Liver (tissue), 8 donors: ENCODE measurements at regions not wholly inside any gene's neighbourhood (a gene's known extent, or its start where the extent isn't known, plus 50 kb on each side); places are given as distances from the start of the nearest gene placed in this dataset.

Source experiments
- DNase-seq: peaks from one replicate; pipeline ENCODE4 v3.0.0-alpha.2; 2017; ENCODE audit warnings: low spot score
- H3K27ac ChIP-seq, 2 donors: one replicate each; pipeline ENCODE4 v1.7.0; 2013; ENCODE audit warnings: inconsistent platforms in 2 of 2, low read length in 2 of 2, control low read depth in 1 of 2, low read depth in 1 of 2, mild to moderate bottlenecking in 1 of 2
- H3K27me3 ChIP-seq, 4 donors: one replicate each; pipeline versions ENCODE4 v1.6.1 to v1.7.0; 2013; ENCODE audit warnings: low read length in 3 of 4, inconsistent platforms in 1 of 4, mild to moderate bottlenecking in 1 of 4, moderate library complexity in 1 of 4; ENCODE audit not compliant: control insufficient read depth in 4 of 4, insufficient read depth in 4 of 4
- H3K36me3 ChIP-seq, 4 donors: one replicate each; pipeline versions ENCODE4 v1.6.1 to v1.7.0; 2013; ENCODE audit warnings: low read length in 3 of 4, mild to moderate bottlenecking in 3 of 4, low read depth in 1 of 4, moderate library complexity in 1 of 4; ENCODE audit not compliant: control insufficient read depth in 4 of 4, insufficient read depth in 3 of 4
- H3K4me1 ChIP-seq, 4 donors: one replicate each; pipeline versions ENCODE4 v1.6.1 to v1.7.0; 2013; ENCODE audit warnings: low read length in 3 of 4, mild to moderate bottlenecking in 3 of 4, moderate library complexity in 1 of 4; ENCODE audit not compliant: control insufficient read depth in 4 of 4, insufficient read depth in 4 of 4
- H3K4me3 ChIP-seq, 3 donors: one replicate each; pipeline versions ENCODE4 v1.6.1 to v1.7.0; 2013; ENCODE audit warnings: low read length in 3 of 3, control low read depth in 1 of 3, low read depth in 1 of 3, mild to moderate bottlenecking in 1 of 3
- H3K9ac ChIP-seq, 2 donors: one replicate each; pipeline ENCODE4 v1.7.0; 2013; ENCODE audit warnings: low read length in 2 of 2, mild to moderate bottlenecking in 2 of 2, moderate library complexity in 2 of 2, control low read depth in 1 of 2, low read depth in 1 of 2
- H3K9me3 ChIP-seq, 4 donors: one replicate each; pipeline versions ENCODE4 v1.6.1 to v1.7.0; 2013; ENCODE audit warnings: low read length in 3 of 4; ENCODE audit not compliant: control insufficient read depth in 4 of 4
- EGR1 ChIP-seq, 2 donors: IDR thresholded peaks; 2 replicates each; pipeline ENCODE4 v1.6.1; 2016 to 2018; ENCODE audit warnings: antibody characterized with exemption in 2 of 2, low read depth in 2 of 2
- FOXA1 ChIP-seq: IDR thresholded peaks from 2 replicates; pipeline ENCODE4 v1.6.1; 2016; ENCODE audit warnings: antibody characterized with exemption
- FOXA2 ChIP-seq: IDR thresholded peaks from 2 replicates; pipeline ENCODE4 v1.6.1; 2016; ENCODE audit warnings: antibody characterized with exemption
- GABPA ChIP-seq, 2 donors: IDR thresholded peaks in 1 of 2; conservative IDR thresholded peaks in 1 of 2; 2 replicates each; pipeline ENCODE4 v1.6.1; 2016; ENCODE audit warnings: antibody characterized with exemption in 2 of 2, mild to moderate bottlenecking in 1 of 2, moderate library complexity in 1 of 2
- HNF4A ChIP-seq, 2 donors: conservative IDR thresholded peaks; 2 replicates each; pipeline ENCODE4 v1.6.1; 2016; ENCODE audit warnings: antibody characterized with exemption in 2 of 2, mild to moderate bottlenecking in 2 of 2
- HNF4G ChIP-seq: IDR thresholded peaks from 2 replicates; pipeline ENCODE4 v1.6.1; 2016; ENCODE audit warnings: antibody characterized with exemption
- JUND ChIP-seq, 2 donors: IDR thresholded peaks; 2 replicates each; pipeline ENCODE4 v1.6.1; 2016; ENCODE audit warnings: antibody characterized with exemption in 2 of 2
- NR2F2 ChIP-seq: IDR thresholded peaks from 2 replicates; pipeline ENCODE4 v1.6.1; 2016; ENCODE audit warnings: antibody characterized with exemption
- RAD21 ChIP-seq, 2 donors: IDR thresholded peaks; 2 replicates each; pipeline ENCODE4 v1.6.1; 2016; ENCODE audit warnings: antibody characterized with exemption in 2 of 2, mild to moderate bottlenecking in 2 of 2
- REST ChIP-seq: IDR thresholded peaks from 2 replicates; pipeline ENCODE4 v1.6.1; 2016; ENCODE audit warnings: antibody characterized with exemption, mild to moderate bottlenecking
- RXRA ChIP-seq, 2 donors: IDR thresholded peaks; 2 replicates each; pipeline ENCODE4 v1.6.1; 2017 to 2018; ENCODE audit warnings: antibody characterized with exemption in 2 of 2, mild to moderate bottlenecking in 1 of 2
- SP1 ChIP-seq: IDR thresholded peaks from 2 replicates; pipeline ENCODE4 v1.6.1; 2018; ENCODE audit warnings: antibody characterized with exemption, mild to moderate bottlenecking
- TAF1 ChIP-seq: conservative IDR thresholded peaks from 2 replicates; pipeline ENCODE4 v1.6.1; 2016; ENCODE audit warnings: antibody characterized with exemption, mild to moderate bottlenecking
- YY1 ChIP-seq: IDR thresholded peaks from 2 replicates; pipeline ENCODE4 v1.6.1; 2016; ENCODE audit warnings: antibody characterized with exemption, mild to moderate bottlenecking
- WGBS: extraction: QIAGEN DNeasy Blood & Tissue Kit; methylation state at CpG from one replicate; pipeline ENCODE4 v1.1.7; 2013; 5-methylcytosine and 5-hydroxymethylcytosine counted together
- TF ChIP-seq, protein P1 (sequence below): IDR thresholded peaks from 2 replicates; pipeline ENCODE4 v1.6.1; 2016; ENCODE audit warnings: antibody characterized with exemption
- TF ChIP-seq, protein P2 (sequence below): IDR thresholded peaks from 2 replicates; pipeline ENCODE4 v1.6.1; 2016; ENCODE audit warnings: antibody characterized with exemption
- TF ChIP-seq, protein P3 (sequence below): fragments of 150-350 bp; IDR thresholded peaks from 2 replicates; pipeline ENCODE4 v1.5.1; 2017; ENCODE audit warnings: improper control_type of control experiment, low read depth, low read length; ENCODE audit not compliant: missing input control
- donor health status: healthy.
- donor health status: healthy.
- donor health status: healthy.
- donor health status: healthy.
- donor health status: healthy.

DNA sequence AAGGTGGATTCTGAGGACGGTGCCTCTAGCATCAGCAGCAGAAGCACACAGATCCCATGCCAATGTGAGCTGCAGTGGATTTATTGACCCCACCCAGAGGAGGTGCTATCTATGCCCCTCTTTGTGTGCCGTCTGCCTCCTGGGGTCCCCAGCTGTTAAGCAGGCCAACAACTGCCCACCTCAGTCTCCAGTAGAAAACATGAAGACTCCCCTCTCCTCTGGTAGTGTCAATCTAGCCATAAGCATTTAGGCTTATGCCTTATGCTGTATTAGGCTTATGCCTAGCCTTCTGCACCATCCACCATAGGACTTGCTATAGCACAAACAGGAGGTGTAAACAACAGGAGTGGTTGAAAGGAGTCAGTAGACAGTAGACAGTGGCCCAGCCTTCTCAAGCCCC lies 417.9 kb upstream of the C16orf82 start:
- H3K9ac ChIP-seq, result no peak overlapping the region
- TF ChIP-seq RAD21 (IDR thresholded peaks at IDR 0.05) (no peak), SP1 (no peak), HNF4G (no peak), EGR1 (IDR thresholded peaks at IDR 0.05; ENCODE audit: low read depth in 2 of 2) (no peak), YY1 (no peak), GABPA (IDR thresholded peaks at IDR 0.05 in 1 of 2, conservative IDR thresholded peaks at IDR 0.05 in 1 of 2) (no peak), HNF4A (conservative IDR thresholded peaks at IDR 0.05) (no peak)
- TF ChIP-seq, protein P1, sequence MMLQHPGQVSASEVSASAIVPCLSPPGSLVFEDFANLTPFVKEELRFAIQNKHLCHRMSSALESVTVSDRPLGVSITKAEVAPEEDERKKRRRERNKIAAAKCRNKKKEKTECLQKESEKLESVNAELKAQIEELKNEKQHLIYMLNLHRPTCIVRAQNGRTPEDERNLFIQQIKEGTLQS, result no peak
- 45% methylated on average over 2 of the region's 2 CpGs for WGBS

DNA sequence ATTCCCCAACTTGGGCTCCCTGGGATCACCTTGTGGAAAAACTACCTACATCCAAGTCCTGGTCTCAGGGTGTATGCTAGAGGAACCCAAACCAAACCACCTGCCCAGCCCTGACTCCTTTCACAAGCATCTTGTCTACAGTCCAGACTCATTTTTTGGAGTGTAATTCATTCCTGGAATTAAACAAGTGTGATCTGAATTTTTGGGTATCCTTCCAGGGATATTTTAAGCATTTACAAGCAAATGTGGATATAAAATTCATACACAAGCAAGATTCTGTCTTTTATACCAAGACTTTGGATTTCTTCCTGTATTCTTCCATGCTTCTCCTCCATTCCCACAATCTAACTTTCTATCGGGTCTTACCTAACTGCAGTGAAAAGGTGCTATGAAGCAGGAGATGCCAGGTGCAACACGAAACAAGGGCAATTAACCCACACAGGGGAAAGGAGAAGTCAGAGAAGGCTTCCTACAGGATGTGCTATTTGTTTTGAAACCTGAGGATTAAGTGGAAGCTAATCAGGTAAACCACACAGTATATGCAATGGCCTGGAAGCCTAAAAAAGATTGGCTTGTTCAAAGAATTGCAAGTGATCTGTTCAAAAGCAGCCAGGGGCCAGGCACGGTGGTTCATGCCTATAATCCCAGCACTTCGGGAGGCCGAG lies 417.2 kb upstream of the C16orf82 start:
- Histone ChIP-seq H3K9ac (no peak overlapping the region), H3K4me1 (no peaks in the 10 kb centered on the region), H3K27ac (no peak overlapping the region), H3K36me3 (no peaks in the 10 kb centered on the region), H3K4me3 (no peak overlapping the region), H3K9me3 (no peaks in the 10 kb centered on the region), H3K27me3 (peaks cover 0 to 4% (median under 1%) of the 10 kb centered on the region in 4 donors)
- WGBS, result 71% methylated on average over 5 of the region's 5 CpGs
- DNase-seq, result no peak
- no peak for TF ChIP-seq JUND (IDR thresholded peaks at IDR 0.05)
- no peak for TF ChIP-seq NR2F2
- no peak for TF ChIP-seq FOXA2
- no peak for TF ChIP-seq TAF1
- no peak for TF ChIP-seq HNF4A (conservative IDR thresholded peaks at IDR 0.05)
- TF ChIP-seq FOXA1, result no peak
- TF ChIP-seq RXRA (IDR thresholded peaks at IDR 0.05), result no peak

More for the DNA sequence above, 417.9 kb upstream of the C16orf82 start:
- H3K9me3 ChIP-seq, result no peaks in the 10 kb centered on the region
- H3K4me3 ChIP-seq, result no peak overlapping the region
- no peaks in the 10 kb centered on the region for H3K4me1 ChIP-seq
- H3K27me3 ChIP-seq, result peaks cover 0 to 4% (median under 1%) of the 10 kb centered on the region in 4 donors
- no peak overlapping the region for H3K27ac ChIP-seq
- no peaks in the 10 kb centered on the region for H3K36me3 ChIP-seq
- no peak for DNase-seq

GRCh38 chr16:26651464-26651863 lies 415.3 kb upstream of the C16orf82 start:
- 65% methylated on average over 2 of the region's 2 CpGs for WGBS
- Histone ChIP-seq H3K9ac (no peak overlapping the region), H3K27ac (no peak overlapping the region), H3K9me3 (no peaks in the 10 kb centered on the region), H3K4me1 (no peaks in the 10 kb centered on the region), H3K27me3 (peaks cover 0 to 4% (median under 1%) of the 10 kb centered on the region in 4 donors), H3K36me3 (no peaks in the 10 kb centered on the region), H3K4me3 (no peak overlapping the region)
- TF ChIP-seq HNF4A (conservative IDR thresholded peaks at IDR 0.05) (no peak), FOXA1 (no peak)
- TF ChIP-seq, protein P2, sequence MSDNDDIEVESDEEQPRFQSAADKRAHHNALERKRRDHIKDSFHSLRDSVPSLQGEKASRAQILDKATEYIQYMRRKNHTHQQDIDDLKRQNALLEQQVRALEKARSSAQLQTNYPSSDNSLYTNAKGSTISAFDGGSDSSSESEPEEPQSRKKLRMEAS, result no peak
- DNase-seq, result no peak

- no peak overlapping the region for H3K4me3 ChIP-seq
- 79% methylated on average over 1 of the region's 1 CpG for WGBS
- no peaks in the 10 kb centered on the region for H3K36me3 ChIP-seq
- DNase-seq, result no peak
- no peak overlapping the region for H3K27ac ChIP-seq
- H3K9ac ChIP-seq, result no peak overlapping the region
- H3K4me1 ChIP-seq, result no peaks in the 10 kb centered on the region
- peaks cover 0 to 4% (median under 1%) of the 10 kb centered on the region in 4 donors for H3K27me3 ChIP-seq
- H3K9me3 ChIP-seq, result no peaks in the 10 kb centered on the region
- TF ChIP-seq TAF1, result no peak
- no peak for TF ChIP-seq NR2F2
- TF ChIP-seq RXRA (IDR thresholded peaks at IDR 0.05), result no peak
- TF ChIP-seq EGR1 (IDR thresholded peaks at IDR 0.05; ENCODE audit: low read depth in 2 of 2), result no peak
- TF ChIP-seq, protein P3, sequence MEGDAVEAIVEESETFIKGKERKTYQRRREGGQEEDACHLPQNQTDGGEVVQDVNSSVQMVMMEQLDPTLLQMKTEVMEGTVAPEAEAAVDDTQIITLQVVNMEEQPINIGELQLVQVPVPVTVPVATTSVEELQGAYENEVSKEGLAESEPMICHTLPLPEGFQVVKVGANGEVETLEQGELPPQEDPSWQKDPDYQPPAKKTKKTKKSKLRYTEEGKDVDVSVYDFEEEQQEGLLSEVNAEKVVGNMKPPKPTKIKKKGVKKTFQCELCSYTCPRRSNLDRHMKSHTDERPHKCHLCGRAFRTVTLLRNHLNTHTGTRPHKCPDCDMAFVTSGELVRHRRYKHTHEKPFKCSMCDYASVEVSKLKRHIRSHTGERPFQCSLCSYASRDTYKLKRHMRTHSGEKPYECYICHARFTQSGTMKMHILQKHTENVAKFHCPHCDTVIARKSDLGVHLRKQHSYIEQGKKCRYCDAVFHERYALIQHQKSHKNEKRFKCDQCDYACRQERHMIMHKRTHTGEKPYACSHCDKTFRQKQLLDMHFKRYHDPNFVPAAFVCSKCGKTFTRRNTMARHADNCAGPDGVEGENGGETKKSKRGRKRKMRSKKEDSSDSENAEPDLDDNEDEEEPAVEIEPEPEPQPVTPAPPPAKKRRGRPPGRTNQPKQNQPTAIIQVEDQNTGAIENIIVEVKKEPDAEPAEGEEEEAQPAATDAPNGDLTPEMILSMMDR, result no peak
- TF ChIP-seq FOXA2, result no peak
- TF ChIP-seq GABPA (IDR thresholded peaks at IDR 0.05 in 1 of 2, conservative IDR thresholded peaks at IDR 0.05 in 1 of 2), result no peak
- TF ChIP-seq RAD21 (IDR thresholded peaks at IDR 0.05), result no peak
- TF ChIP-seq, protein P1, result no peak
- TF ChIP-seq REST, result no peak
- TF ChIP-seq HNF4G, result no peak
- TF ChIP-seq JUND (IDR thresholded peaks at IDR 0.05), result no peak
Measured at GRCh38 chr16:26651884-26652283, 414.8 kb upstream of the C16orf82 start.
